PC-3 (cell line): ENCODE measurements at regions not wholly inside any gene's neighbourhood (a gene's known extent, or its start where the extent isn't known, plus 50 kb on each side); places are given as distances from the start of the nearest gene placed in this dataset.

ENCODE experiments used
- ATAC-seq: fragments of 200-7000 bp; cut with Tn5 transposase; 2 replicates; pipeline ENCODE4 v1.9.1; 2020; ENCODE audit warnings: mild to moderate bottlenecking, moderate library complexity
- BruUV-seq: library from RNA; stranded (reverse); fragments of 400-500 nt; replicated peaks from 2 replicates; lab custom pipeline; 2021; lab: Mats Ljungman, UMichigan
- CTCF ChIA-PET: fragments of 300-600 bp; sonication (Branson Sonifier 250); formaldehyde crosslinking; loops from one replicate; lab custom pipeline; 2022; ENCODE audit warnings: antibody characterized with exemption; lab: Charles Lee
- POLR2A ChIA-PET: fragments of 300-600 bp; sonication (Branson Sonifier 250); formaldehyde crosslinking; loops from one replicate; lab custom pipeline; 2022; ENCODE audit warnings: antibody characterized with exemption; ENCODE audit not compliant: unreplicated experiment; lab: Charles Lee
- DNase-seq: peaks from one replicate; pipeline ENCODE4 v3.0.0-alpha.2; 2015
- H2AFZ ChIP-seq: fragments of 300-600 bp; sonication (generic); 2 replicates; pipeline ENCODE4 v1.6.0; 2016; ENCODE audit warnings: antibody characterized with exemption, low read length
- H3F3A ChIP-seq: fragments of 300-600 bp; sonication (generic); one replicate; pipeline ENCODE4 v1.6.0; 2017; ENCODE audit warnings: antibody characterized with exemption, low read length, control low read depth, mild to moderate bottlenecking; ENCODE audit not compliant: unreplicated experiment
- H3K27ac ChIP-seq: fragments of 300-600 bp; sonication (generic); 2 replicates; pipeline ENCODE4 v1.5.1; 2016; ENCODE audit warnings: mild to moderate bottlenecking, low read length
- H3K27me3 ChIP-seq: fragments of 300-600 bp; sonication (generic); 2 replicates; pipeline ENCODE4 v1.6.1; 2016; ENCODE audit warnings: low read length, mixed read lengths
- H3K36me3 ChIP-seq: fragments of 300-600 bp; sonication (generic); 2 replicates; pipeline ENCODE4 v1.6.1; 2016; ENCODE audit warnings: low read depth, mixed run types, low read length, mixed read lengths
- H3K4me1 ChIP-seq: fragments of 300-600 bp; sonication (generic); 2 replicates; pipeline ENCODE4 v1.5.1; 2016; ENCODE audit warnings: low read length; ENCODE audit not compliant: insufficient read depth
- H3K4me2 ChIP-seq: fragments of 300-600 bp; sonication (generic); 2 replicates; pipeline ENCODE4 v1.6.0; 2016; ENCODE audit warnings: low read length
- H3K4me3 ChIP-seq: fragments of 300-600 bp; sonication (generic); 2 replicates; pipeline ENCODE4 v1.5.1; 2016; ENCODE audit warnings: mild to moderate bottlenecking, low read length, mixed read lengths
- H3K79me2 ChIP-seq: fragments of 300-600 bp; sonication (generic); 2 replicates; pipeline ENCODE4 v1.6.1; 2017; ENCODE audit warnings: low read length, mixed read lengths
- H3K9ac ChIP-seq: fragments of 300-600 bp; sonication (generic); 2 replicates; pipeline ENCODE4 v1.6.0; 2016; ENCODE audit warnings: mild to moderate bottlenecking, low read length
- H3K9me2 ChIP-seq: fragments of 300-600 bp; sonication (generic); replicated peaks from 2 replicates; pipeline ENCODE4 v1.6.1; 2016; ENCODE audit warnings: mixed run types, low read length, mixed read lengths
- H3K9me3 ChIP-seq: fragments of 300-600 bp; sonication (generic); 2 replicates; pipeline ENCODE4 v1.6.1; 2016; ENCODE audit warnings: low read length, mixed read lengths
- H4K20me1 ChIP-seq: fragments of 300-600 bp; sonication (generic); 2 replicates; pipeline ENCODE4 v1.6.1; 2016; ENCODE audit warnings: low read length, mixed read lengths
- EZH2 ChIP-seq: fragments of 300-600 bp; sonication (generic); IDR thresholded peaks from one replicate; pipeline ENCODE4 v1.6.1; 2017; ENCODE audit warnings: antibody characterized with exemption, mild to moderate bottlenecking, low read length; ENCODE audit not compliant: unreplicated experiment
- EZH2phosphoT487 ChIP-seq: fragments of 300-600 bp; sonication (generic); IDR thresholded peaks from 2 replicates; pipeline ENCODE4 v1.6.1; 2018; ENCODE audit warnings: mild to moderate bottlenecking, antibody characterized with exemption, low read length, borderline replicate concordance
- intact Hi-C: fragments of 100-400 bp; cut with micrococcal nuclease; formaldehyde crosslinking; loops from 2 replicates; pipeline ENCODE4 v1.9.0; 2023
- TF ChIP-seq, protein P1 (sequence below): fragments of 300-600 bp; sonication (generic); conservative IDR thresholded peaks from 2 replicates; pipeline ENCODE4 v1.5.1; 2017; ENCODE audit warnings: antibody characterized with exemption, low read depth, mild to moderate bottlenecking, low read length

DNA sequence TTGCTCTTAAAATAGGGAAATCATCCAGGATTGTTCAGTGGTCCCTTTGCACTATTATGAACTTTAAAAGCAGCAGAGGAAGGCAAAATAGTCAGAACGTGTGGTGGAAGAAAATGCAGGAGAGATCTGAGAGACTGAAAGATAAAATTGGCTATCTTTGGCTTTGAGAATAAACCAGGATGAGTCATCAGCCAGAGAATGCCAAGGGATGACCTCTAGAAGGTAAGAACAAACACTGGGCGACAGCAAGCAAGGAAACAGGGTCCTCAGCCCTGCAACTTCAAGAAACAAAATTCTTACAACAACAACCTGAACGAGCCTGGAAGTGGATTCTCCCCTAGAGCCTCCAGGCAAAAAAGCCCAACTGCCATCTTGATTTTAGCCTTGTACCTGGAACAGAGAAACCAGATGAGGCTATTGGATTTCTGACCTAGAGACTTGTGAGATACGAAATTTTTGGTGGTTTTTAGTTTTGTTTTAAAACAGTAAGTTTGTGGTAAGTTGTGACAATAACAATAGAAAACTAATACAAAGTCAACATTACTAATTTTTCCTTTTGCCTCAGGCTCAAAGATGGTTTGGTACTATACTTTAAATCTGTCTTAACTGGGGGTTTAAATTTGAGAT is 130.2 kb upstream of the CNTNAP2 start:
- ATAC-seq, result peak; percentile 29

DNA sequence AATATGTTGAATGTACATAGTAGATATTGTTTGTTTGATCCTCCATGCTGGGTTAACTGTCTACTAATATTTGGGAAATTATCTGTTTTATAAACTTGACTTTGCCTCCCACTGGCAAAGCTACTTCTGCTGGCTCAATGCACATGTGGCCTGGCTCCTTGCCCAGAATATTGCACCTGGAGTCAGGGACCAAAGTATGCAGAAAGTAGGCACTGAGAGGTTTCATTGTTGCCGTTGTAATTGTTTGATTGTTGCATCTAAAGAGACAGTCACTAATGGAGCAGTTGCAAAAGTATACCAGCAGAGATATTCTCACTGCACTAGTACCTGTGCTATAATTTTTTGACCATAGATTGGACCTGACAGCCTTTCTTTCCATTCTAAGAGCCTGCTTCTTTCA is 137.8 kb upstream of the CNTNAP2 start:
- BruUV-seq, result no TSS peak
- H3K4me2 ChIP-seq, result no peak overlapping the region

More for the DNA sequence above, 130.2 kb upstream of the CNTNAP2 start:
- ChIA-PET CTCF (no interaction called here), POLR2A (no interaction called here)
- Histone ChIP-seq H3K4me1 (no peaks in the 10 kb centered on the region), H3K27ac (no peak overlapping the region), H3F3A (no peaks in the 10 kb centered on the region), H3K4me2 (no peak overlapping the region), H3K9me3 (no peaks in the 10 kb centered on the region), H3K9ac (no peak overlapping the region), H3K79me2 (no peaks in the 10 kb centered on the region), H4K20me1 (no peaks in the 10 kb centered on the region), H2AFZ (no peak overlapping the region), H3K9me2 (no peaks in the 10 kb centered on the region), H3K27me3 (no peaks in the 10 kb centered on the region), H3K4me3 (no peak overlapping the region), H3K36me3 (no peaks in the 10 kb centered on the region)
- BruUV-seq, result no TSS peak
- DNase-seq, result peak; percentile 29
- no peak for TF ChIP-seq EZH2phosphoT487
- TF ChIP-seq, protein P1, sequence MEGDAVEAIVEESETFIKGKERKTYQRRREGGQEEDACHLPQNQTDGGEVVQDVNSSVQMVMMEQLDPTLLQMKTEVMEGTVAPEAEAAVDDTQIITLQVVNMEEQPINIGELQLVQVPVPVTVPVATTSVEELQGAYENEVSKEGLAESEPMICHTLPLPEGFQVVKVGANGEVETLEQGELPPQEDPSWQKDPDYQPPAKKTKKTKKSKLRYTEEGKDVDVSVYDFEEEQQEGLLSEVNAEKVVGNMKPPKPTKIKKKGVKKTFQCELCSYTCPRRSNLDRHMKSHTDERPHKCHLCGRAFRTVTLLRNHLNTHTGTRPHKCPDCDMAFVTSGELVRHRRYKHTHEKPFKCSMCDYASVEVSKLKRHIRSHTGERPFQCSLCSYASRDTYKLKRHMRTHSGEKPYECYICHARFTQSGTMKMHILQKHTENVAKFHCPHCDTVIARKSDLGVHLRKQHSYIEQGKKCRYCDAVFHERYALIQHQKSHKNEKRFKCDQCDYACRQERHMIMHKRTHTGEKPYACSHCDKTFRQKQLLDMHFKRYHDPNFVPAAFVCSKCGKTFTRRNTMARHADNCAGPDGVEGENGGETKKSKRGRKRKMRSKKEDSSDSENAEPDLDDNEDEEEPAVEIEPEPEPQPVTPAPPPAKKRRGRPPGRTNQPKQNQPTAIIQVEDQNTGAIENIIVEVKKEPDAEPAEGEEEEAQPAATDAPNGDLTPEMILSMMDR, result no peak
- no peak for TF ChIP-seq EZH2
- intact Hi-C loops, result no loop called here

DNA sequence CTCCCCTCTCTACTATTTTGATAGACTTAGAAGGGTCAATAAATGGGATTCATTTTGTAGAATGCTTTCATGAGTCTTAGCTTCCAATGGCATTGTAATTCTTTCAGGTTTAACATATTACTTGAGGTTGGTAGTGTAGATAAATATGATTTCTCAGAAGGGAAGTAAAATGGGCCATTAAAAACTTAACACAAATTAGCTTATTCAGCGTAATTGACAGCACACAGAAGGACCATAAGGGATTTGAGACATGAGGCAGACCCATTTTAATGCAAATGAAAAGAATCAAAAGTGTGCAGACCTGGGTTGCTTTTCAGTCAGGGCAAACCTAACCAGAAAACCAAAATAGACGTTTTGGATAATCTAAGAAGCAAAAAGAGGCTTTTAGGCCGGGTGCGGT is 156.6 kb upstream of the CNTNAP2 start:
- TF ChIP-seq EZH2phosphoT487 (no peak), EZH2 (no peak)
- TF ChIP-seq, protein P1, result no peak
- no peak for ATAC-seq
- POLR2A ChIA-PET, result no interaction called here
- no peaks in the 10 kb centered on the region for H3K79me2 ChIP-seq
- H3K36me3 ChIP-seq, result no peaks in the 10 kb centered on the region
- no peak overlapping the region for H2AFZ ChIP-seq
- H4K20me1 ChIP-seq, result no peaks in the 10 kb centered on the region
- BruUV-seq, result no TSS peak
- no peaks in the 10 kb centered on the region for H3K27me3 ChIP-seq
- H3K27ac ChIP-seq, result no peak overlapping the region
- H3K9me3 ChIP-seq, result no peaks in the 10 kb centered on the region
- H3K4me1 ChIP-seq, result no peaks in the 10 kb centered on the region
- H3F3A ChIP-seq, result no peaks in the 10 kb centered on the region
- CTCF ChIA-PET, result no interaction called here
- intact Hi-C loops, result no loop called here
- H3K9ac ChIP-seq, result no peak overlapping the region
- DNase-seq, result no peak
- no peaks in the 10 kb centered on the region for H3K9me2 ChIP-seq
- no peak overlapping the region for H3K4me2 ChIP-seq
- H3K4me3 ChIP-seq, result no peak overlapping the region

More for the DNA sequence above, 137.8 kb upstream of the CNTNAP2 start:
- Histone ChIP-seq H2AFZ (no peak overlapping the region), H3K27me3 (no peaks in the 10 kb centered on the region), H3F3A (no peaks in the 10 kb centered on the region), H3K79me2 (no peaks in the 10 kb centered on the region), H3K9me3 (no peaks in the 10 kb centered on the region), H4K20me1 (no peaks in the 10 kb centered on the region), H3K27ac (no peak overlapping the region), H3K36me3 (no peaks in the 10 kb centered on the region), H3K4me1 (no peaks in the 10 kb centered on the region), H3K9me2 (no peaks in the 10 kb centered on the region), H3K4me3 (no peak overlapping the region), H3K9ac (no peak overlapping the region)
- ChIA-PET CTCF (no interaction called here), POLR2A (no interaction called here)
- TF ChIP-seq, protein P1, result no peak
- TF ChIP-seq EZH2 (no peak), EZH2phosphoT487 (no peak)
- intact Hi-C loops, result no loop called here
- no peak for ATAC-seq
- no peak for DNase-seq
